Large intestine (tissue), 3 donors: ENCODE measurements at regions not wholly inside any gene's neighbourhood (a gene's known extent, or its start where the extent isn't known, plus 50 kb on each side); places are given as distances from the start of the nearest gene placed in this dataset.
"Not testable (repeated sequence)": the region's sequence is repeated elsewhere in the genome, so short reads cannot be mapped to it uniquely, and the experiment has no call there.

ENCODE experiments used
- DNase-seq, 2 donors: peaks; one replicate each; pipeline versions ENCODE4 v3.0.0 to v3.0.0-alpha.2; 2013
- H3K27ac ChIP-seq: one replicate; pipeline ENCODE4 v1.5.1; 2013; ENCODE audit warnings: low read length
- H3K27me3 ChIP-seq: 2 replicates; pipeline ENCODE4 v1.6.1; 2013; ENCODE audit warnings: low read length; ENCODE audit not compliant: control insufficient read depth, insufficient read depth
- H3K36me3 ChIP-seq: 2 replicates; pipeline ENCODE4 v1.6.1; 2013; ENCODE audit warnings: low read length; ENCODE audit not compliant: control insufficient read depth, insufficient read depth
- H3K4me1 ChIP-seq: one replicate; pipeline ENCODE4 v1.6.1; 2013; ENCODE audit warnings: low read length; ENCODE audit not compliant: control insufficient read depth, insufficient read depth
- H3K4me3 ChIP-seq: one replicate; pipeline ENCODE4 v1.5.1; 2013; ENCODE audit warnings: low read length
- H3K9me3 ChIP-seq: one replicate; pipeline ENCODE4 v1.6.1; 2013; ENCODE audit warnings: mild to moderate bottlenecking, low read depth, low read length, moderate library complexity; ENCODE audit not compliant: control insufficient read depth
- WGBS: methylation state at CpG from one replicate; pipeline ENCODE4 v1.1.5; 2013; ENCODE audit warnings: low lambda C conversion rate; ENCODE audit not compliant: insufficient coverage; 5-methylcytosine and 5-hydroxymethylcytosine counted together

DNA sequence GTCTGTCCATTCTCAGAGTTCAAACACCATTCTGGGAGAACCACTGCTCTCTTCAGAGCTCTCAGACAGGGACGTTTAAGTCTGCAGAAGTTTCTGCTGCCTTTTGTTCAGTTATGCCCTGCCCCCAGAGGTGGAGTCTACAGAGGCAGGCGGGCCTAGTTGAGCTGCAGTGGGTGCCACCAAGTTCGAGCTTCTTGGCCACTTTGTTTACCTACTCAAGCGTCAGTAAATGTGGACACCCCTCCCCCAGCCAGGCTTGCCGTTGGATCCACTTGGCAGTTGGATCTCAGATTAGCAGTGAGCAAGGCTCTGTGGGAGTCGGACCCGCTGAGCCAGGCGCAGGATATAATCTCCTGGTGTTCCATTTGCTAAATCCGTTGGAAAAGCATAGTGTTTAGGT lies 601.5 kb downstream of the PKHD1 start:
- no CpG with 5 or more reads among the region's 9 CpGs for WGBS
- not testable (repeated sequence) for H3K4me1 ChIP-seq, H3K4me3 ChIP-seq, H3K27ac ChIP-seq, H3K9me3 ChIP-seq, H3K27me3 ChIP-seq, DNase-seq, H3K36me3 ChIP-seq

DNA sequence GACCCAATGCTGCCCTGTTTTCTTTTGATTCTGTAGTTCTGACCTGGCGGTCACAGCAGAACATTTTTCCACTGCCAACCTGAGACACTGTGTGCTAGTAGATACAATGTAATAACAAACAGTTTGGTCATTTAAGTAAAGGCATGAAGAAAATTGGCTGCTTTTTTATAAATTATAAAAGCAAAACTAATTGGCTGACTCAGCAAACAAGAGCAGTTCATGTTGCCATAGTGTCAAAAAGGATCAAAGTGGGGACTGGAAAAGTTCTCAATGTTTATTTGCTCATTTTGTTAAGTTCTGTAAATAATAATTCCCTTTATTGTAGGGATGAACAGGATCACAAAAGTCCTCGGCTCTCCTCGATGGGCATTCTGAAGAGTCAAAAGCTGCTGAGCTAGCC lies 599.5 kb downstream of the PKHD1 start:
- Histone ChIP-seq H3K9me3 (peaks cover 4% of the 10 kb centered on the region), H3K4me1 (no peaks in the 10 kb centered on the region), H3K27me3 (no peaks in the 10 kb centered on the region), H3K36me3 (no peaks in the 10 kb centered on the region), H3K27ac (no peak overlapping the region), H3K4me3 (no peak overlapping the region)
- 73% methylated on average over 2 of the region's 3 CpGs for WGBS
- DNase-seq = no peak

DNA sequence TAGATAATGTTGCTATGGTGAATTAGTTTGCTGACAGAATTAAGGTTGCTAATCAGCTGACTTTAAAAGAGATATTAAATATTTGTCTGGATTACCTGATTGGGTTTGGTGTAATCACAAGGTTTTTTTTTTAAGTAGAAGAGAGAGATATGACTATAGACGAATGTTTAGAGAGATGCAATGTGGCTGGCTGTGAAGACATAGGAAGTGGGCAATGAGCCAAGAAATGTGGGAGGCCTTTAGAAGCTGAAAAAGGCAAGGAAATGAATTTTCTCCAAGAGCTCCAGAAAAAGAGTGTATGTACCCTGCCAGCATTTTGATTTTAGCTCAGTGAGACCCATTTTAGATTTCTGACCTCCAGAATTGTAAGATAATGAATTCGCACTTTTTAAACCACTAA lies 598.3 kb downstream of the PKHD1 start:
- peaks cover 4% of the 10 kb centered on the region for H3K9me3 ChIP-seq
- no peaks in the 10 kb centered on the region for H3K27me3 ChIP-seq
- H3K4me1 ChIP-seq = no peaks in the 10 kb centered on the region
- no peaks in the 10 kb centered on the region for H3K36me3 ChIP-seq
- H3K27ac ChIP-seq = no peak overlapping the region
- 64% methylated on average over 2 of the region's 2 CpGs for WGBS
- H3K4me3 ChIP-seq = no peak overlapping the region
- DNase-seq = no peak

DNA sequence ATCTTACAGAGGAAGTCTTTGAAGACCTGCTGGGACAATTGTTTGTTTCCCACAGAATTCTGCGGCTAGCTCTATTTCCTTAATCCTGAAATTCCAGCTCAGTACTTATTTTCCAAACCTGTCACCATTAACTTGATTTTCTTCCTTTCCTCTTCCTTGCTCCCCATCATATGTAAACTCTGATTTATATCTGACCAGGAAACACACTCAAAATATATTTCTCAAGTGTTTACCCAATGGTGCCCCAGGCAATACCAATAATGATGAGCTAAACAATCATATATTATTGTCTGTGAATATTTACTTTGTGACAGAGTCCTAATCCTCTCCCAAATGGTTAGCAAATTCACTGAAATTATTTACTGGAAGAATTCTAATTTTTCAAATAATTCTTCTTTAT lies 597.3 kb downstream of the PKHD1 start:
- Histone ChIP-seq H3K4me3 (no peak overlapping the region), H3K36me3 (no peaks in the 10 kb centered on the region)

DNA sequence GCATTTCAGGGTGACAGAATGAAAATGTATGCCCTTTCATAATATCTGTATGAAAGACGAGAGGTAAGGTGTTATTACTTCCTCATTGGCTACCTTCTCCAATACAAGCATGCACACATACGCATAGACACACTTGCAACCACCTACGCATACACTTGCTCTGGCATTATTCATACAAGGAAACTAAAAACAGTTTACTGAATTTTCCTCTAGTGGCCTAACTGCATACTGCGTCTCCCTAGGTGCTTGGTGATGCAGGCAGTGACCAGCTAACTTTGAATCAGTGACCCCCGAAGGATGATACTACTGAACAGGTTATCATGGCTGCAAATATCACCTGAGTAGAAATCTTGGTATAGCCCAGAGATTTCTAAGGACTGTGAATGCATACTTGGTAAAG lies 593.1 kb downstream of the PKHD1 start:
- Histone ChIP-seq H3K9me3 (no peaks in the 10 kb centered on the region), H3K27me3 (no peaks in the 10 kb centered on the region), H3K4me3 (no peak overlapping the region), H3K36me3 (no peaks in the 10 kb centered on the region), H3K27ac (no peak overlapping the region), H3K4me1 (no peaks in the 10 kb centered on the region)
- 83% methylated on average over 2 of the region's 5 CpGs for WGBS
- no peak for DNase-seq

More for the DNA sequence above, 597.3 kb downstream of the PKHD1 start:
- H3K9me3 ChIP-seq = peaks cover 4% of the 10 kb centered on the region
- H3K27ac ChIP-seq = no peak overlapping the region
- no peaks in the 10 kb centered on the region for H3K4me1 ChIP-seq
- H3K27me3 ChIP-seq = no peaks in the 10 kb centered on the region
- no peak for DNase-seq
- WGBS = no CpG with 5 or more reads among the region's 1 CpG

DNA sequence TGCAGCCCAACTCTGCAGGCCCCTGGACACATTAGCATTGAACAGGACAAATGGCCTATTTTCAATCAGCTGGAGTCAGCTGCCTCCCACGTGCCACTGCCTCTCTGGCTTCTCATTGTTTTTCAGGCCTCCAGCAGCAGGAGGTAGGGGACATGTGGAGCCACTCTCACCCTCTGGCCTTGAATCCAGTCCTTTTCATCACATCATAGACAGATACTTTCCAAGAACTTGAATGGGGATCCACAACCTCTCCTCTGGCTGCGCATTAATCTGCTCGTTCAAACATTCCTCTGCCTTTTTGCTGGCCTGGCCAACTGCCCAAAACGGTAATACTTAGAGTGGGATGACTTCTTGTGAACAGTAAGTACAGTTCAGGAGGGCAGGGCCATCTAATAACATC lies 592.3 kb downstream of the PKHD1 start:
- 80% methylated on average over 3 of the region's 4 CpGs for WGBS
- H3K9me3 ChIP-seq = no peaks in the 10 kb centered on the region
- H3K27ac ChIP-seq = no peak overlapping the region
- H3K4me1 ChIP-seq = no peaks in the 10 kb centered on the region
- H3K4me3 ChIP-seq = no peak overlapping the region
- DNase-seq = no peak
- H3K36me3 ChIP-seq = no peaks in the 10 kb centered on the region
- H3K27me3 ChIP-seq = no peaks in the 10 kb centered on the region

DNA sequence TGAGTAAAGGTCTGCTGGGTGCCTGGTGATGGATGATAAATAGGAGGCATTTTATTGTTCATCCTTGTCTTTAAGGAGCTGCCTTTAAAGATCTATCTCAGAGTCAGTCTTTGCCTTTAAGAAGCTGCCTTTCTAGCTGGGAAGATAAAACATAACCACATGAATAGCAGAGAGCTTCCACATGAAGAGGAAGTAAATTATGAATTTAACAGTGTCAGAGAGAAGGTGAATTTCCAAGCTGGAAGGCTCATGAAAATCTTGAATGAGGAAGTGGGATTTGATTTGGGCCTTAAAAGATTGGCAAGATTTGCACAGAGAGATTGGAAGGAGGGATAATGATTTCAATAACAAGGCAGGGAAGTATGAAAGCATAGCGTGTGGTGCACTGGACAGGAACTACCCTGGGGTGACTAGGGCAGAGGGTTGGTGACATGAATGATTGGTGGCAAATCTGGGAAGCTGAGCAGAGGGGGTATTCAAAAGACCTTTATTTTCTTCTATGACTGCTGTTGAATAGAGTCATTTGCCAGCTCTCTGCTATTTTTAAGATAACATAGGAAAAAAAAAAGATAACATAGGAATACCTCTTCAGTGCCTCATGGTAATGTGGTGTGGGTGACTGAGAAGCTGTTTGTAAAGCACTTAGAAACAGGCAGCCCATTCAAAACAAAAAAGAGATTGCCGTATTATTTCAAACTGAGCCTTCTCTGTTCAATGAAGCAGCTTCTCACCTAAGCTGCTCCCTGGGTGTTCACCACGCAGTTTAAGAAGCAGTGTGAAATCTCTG lies 591.6 kb downstream of the PKHD1 start:
- H3K4me1 ChIP-seq = no peaks in the 10 kb centered on the region
- no peaks in the 10 kb centered on the region for H3K36me3 ChIP-seq
- no peak overlapping the region for H3K4me3 ChIP-seq
- DNase-seq = no peak
- no CpG with 5 or more reads among the region's 3 CpGs for WGBS
- no peaks in the 10 kb centered on the region for H3K9me3 ChIP-seq
- H3K27me3 ChIP-seq = no peaks in the 10 kb centered on the region
- H3K27ac ChIP-seq = no peak overlapping the region

DNA sequence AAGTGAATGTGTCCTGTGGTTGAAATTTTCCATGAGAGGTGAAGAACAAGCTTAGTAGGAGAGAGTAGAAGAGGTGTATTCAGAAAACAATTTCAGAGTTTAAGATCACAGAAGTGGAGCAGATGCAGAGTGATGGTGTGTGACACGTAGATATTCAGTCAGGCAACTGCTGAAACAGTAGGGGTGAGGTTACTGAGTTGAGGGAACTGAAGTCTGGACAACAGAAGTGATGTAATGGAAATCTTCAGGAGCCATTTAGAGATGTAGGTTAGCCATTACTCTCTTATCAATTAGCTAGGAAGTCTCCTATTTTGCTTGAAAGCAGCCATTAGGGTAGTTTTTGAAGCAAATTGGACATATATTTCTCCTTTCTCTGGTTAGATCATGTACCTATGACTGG lies 584.4 kb downstream of the PKHD1 start:
- H3K4me1 ChIP-seq = no peaks in the 10 kb centered on the region
- DNase-seq = no peak
- no CpG with 5 or more reads among the region's 1 CpG for WGBS

DNA sequence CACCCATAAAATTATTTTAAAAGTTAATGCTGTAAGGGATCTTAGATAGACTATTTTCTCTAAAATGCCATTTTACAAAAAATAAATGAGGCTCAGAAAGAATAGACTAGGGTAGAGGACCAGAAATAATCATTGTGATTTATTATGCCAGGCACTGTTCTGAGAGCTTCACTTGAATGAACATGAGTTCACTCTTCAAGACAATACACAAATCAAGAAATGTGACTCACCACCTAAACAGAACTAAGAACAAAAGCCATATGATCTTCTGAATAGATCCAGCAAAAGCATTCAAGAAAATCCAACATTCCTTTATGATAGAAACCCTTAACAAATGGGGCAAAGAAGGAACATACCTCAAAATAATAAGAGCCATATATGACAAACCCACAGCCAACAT lies 582.0 kb downstream of the PKHD1 start:
- H3K4me1 ChIP-seq = no peaks in the 10 kb centered on the region
- no peaks in the 10 kb centered on the region for H3K9me3 ChIP-seq
- no peaks in the 10 kb centered on the region for H3K36me3 ChIP-seq
- no peaks in the 10 kb centered on the region for H3K27me3 ChIP-seq
- no peak for DNase-seq
- H3K4me3 ChIP-seq = no peak overlapping the region
- no peak overlapping the region for H3K27ac ChIP-seq

More for the DNA sequence above, 584.4 kb downstream of the PKHD1 start:
- H3K36me3 ChIP-seq = no peaks in the 10 kb centered on the region
- no peaks in the 10 kb centered on the region for H3K27me3 ChIP-seq
- no peak overlapping the region for H3K4me3 ChIP-seq
- no peak overlapping the region for H3K27ac ChIP-seq
- H3K9me3 ChIP-seq = no peaks in the 10 kb centered on the region

DNA sequence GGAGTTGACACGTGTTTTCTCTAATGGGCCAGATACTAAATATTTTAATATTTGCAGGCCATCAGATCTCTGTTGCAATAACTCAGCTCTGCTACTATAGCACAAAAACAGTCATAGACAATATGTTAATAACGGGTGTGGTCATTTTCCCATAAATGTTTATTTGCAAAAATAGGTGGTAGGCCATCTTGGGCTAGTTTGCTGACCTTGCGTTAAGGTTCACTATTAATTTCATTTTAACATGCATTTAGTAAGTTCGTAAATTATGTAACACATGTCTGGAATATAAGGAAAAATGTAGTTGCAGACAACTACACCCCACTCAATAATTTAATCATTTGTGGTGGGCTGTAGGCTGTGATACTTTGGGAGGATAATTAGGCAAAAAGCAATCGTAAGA lies 577.8 kb downstream of the PKHD1 start:
- peaks cover 7% of the 10 kb centered on the region for H3K27me3 ChIP-seq
- WGBS = 100% methylated on average over 2 of the region's 5 CpGs
- no peaks in the 10 kb centered on the region for H3K36me3 ChIP-seq
- no peaks in the 10 kb centered on the region for H3K9me3 ChIP-seq
- no peaks in the 10 kb centered on the region for H3K4me1 ChIP-seq
- no peak overlapping the region for H3K27ac ChIP-seq
- no peak for DNase-seq
- H3K4me3 ChIP-seq = no peak overlapping the region

DNA sequence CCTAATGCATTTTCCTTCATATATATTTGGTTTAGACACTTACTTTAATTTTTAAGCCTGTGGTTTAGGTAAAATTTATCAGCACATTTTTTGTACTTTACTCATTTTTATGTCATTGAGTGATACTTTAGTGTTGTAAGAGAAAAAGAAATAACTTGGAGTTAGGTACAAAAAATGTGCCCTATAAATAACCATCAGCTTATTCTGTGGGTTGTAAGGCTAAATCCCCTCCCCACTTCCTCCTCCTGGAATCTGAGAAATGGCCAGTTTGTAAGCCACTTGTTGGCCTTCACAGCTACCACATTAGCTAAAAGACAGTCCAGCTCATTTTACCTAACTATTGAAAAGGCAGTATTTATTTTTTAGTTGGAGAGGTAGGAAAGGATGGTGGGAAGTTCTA lies 576.3 kb downstream of the PKHD1 start:
- Histone ChIP-seq H3K4me3 (no peak overlapping the region), H3K9me3 (no peaks in the 10 kb centered on the region), H3K36me3 (no peaks in the 10 kb centered on the region), H3K27ac (no peak overlapping the region), H3K27me3 (peaks cover 7% of the 10 kb centered on the region), H3K4me1 (no peaks in the 10 kb centered on the region)
- no peak for DNase-seq
